ENCODE measurements at regions not wholly inside any gene's neighbourhood (a gene's known extent, or its start where the extent isn't known, plus 50 kb on each side); places are given as distances from the start of the nearest gene placed in this dataset.

GRCh38 chr5:10870791-10871190 lies 109.8 kb upstream of the DAP start:
- no peak for DNase-seq (ENCODE audit: low spot score)
- Histone ChIP-seq H3K9me2 (ENCODE audit: insufficient read depth, low read length) (no peaks in the 10 kb centered on the region), H3K4me3 (ENCODE audit: low read depth, low read length, poor library complexity, severe bottlenecking) (no peak overlapping the region), H3K9me3 (ENCODE audit: low read length) (no peaks in the 10 kb centered on the region), H3K27ac (ENCODE audit: low read depth, low read length, poor library complexity, severe bottlenecking) (no peak overlapping the region), H3K36me3 (ENCODE audit: insufficient read depth, low read length) (no peaks in the 10 kb centered on the region), H4K20me1 (ENCODE audit: insufficient read depth, low read length) (no peaks in the 10 kb centered on the region), H3K4me1 (ENCODE audit: insufficient read depth, low read length, poor library complexity, severe bottlenecking) (no peaks in the 10 kb centered on the region), H3K4me2 (ENCODE audit: low read length) (no peak overlapping the region), H2AFZ (ENCODE audit: low read length) (no peak overlapping the region), H3K79me2 (ENCODE audit: insufficient read depth, low read depth, low read length) (no peaks in the 10 kb centered on the region)
- BruUV-seq (replicated peaks) = no TSS peak
- TF ChIP-seq EZH2phosphoT487 (IDR thresholded peaks at IDR 0.05; ENCODE audit: borderline replicate concordance, low read depth, low read length) (no peak), CTCF (conservative IDR thresholded peaks at IDR 0.05; ENCODE audit: low read length) (no peak)
- POLR2A ChIA-PET = no interaction called here
- CTCF ChIA-PET (ENCODE audit: unreplicated experiment) = no interaction called here
- intact Hi-C loops (cut with micrococcal nuclease; ENCODE audit: unreplicated experiment) = no loop called here

GRCh38 chr5:10868956-10869355 lies 107.9 kb upstream of the DAP start:
- BruUV-seq (replicated peaks) = no TSS peak
- TF ChIP-seq EZH2phosphoT487 (IDR thresholded peaks at IDR 0.05; ENCODE audit: borderline replicate concordance, low read depth, low read length) = no peak
- TF ChIP-seq CTCF (conservative IDR thresholded peaks at IDR 0.05; ENCODE audit: low read length) = no peak
- intact Hi-C loops (cut with micrococcal nuclease; ENCODE audit: unreplicated experiment) = loop anchor here (10.0 kb wide), 1 partner anchor 414 kb away; no protein-coding TSS in a partner anchor
- Histone ChIP-seq H3K4me2 (ENCODE audit: low read length) (no peak overlapping the region), H3K9me2 (ENCODE audit: insufficient read depth, low read length) (no peaks in the 10 kb centered on the region), H3K9me3 (ENCODE audit: low read length) (no peaks in the 10 kb centered on the region), H3K4me1 (ENCODE audit: insufficient read depth, low read length, poor library complexity, severe bottlenecking) (no peaks in the 10 kb centered on the region), H2AFZ (ENCODE audit: low read length) (no peak overlapping the region), H3K27ac (ENCODE audit: low read depth, low read length, poor library complexity, severe bottlenecking) (no peak overlapping the region), H3K79me2 (ENCODE audit: insufficient read depth, low read depth, low read length) (no peaks in the 10 kb centered on the region), H4K20me1 (ENCODE audit: insufficient read depth, low read length) (no peaks in the 10 kb centered on the region), H3K4me3 (ENCODE audit: low read depth, low read length, poor library complexity, severe bottlenecking) (no peak overlapping the region), H3K36me3 (ENCODE audit: insufficient read depth, low read length) (no peaks in the 10 kb centered on the region)
- ChIA-PET POLR2A (no interaction called here), CTCF (ENCODE audit: unreplicated experiment) (no interaction called here)
- no peak for DNase-seq (ENCODE audit: low spot score)

GRCh38 chr5:10867389-10868303 lies 106.6 kb upstream of the DAP start:
- ChIA-PET CTCF (ENCODE audit: unreplicated experiment) (no interaction called here), POLR2A (no interaction called here)
- H3K27ac ChIP-seq (ENCODE audit: low read depth, low read length, poor library complexity, severe bottlenecking) = no peak overlapping the region
- no peaks in the 10 kb centered on the region for H3K36me3 ChIP-seq (ENCODE audit: insufficient read depth, low read length)
- TF ChIP-seq CTCF (conservative IDR thresholded peaks at IDR 0.05; ENCODE audit: low read length) (no peak), EZH2phosphoT487 (IDR thresholded peaks at IDR 0.05; ENCODE audit: borderline replicate concordance, low read depth, low read length) (no peak)
- no peaks in the 10 kb centered on the region for H3K9me2 ChIP-seq (ENCODE audit: insufficient read depth, low read length)
- no peak for DNase-seq (ENCODE audit: low spot score)
- no peaks in the 10 kb centered on the region for H3K79me2 ChIP-seq (ENCODE audit: insufficient read depth, low read depth, low read length)
- no peak overlapping the region for H3K4me2 ChIP-seq (ENCODE audit: low read length)
- H2AFZ ChIP-seq (ENCODE audit: low read length) = no peak overlapping the region
- no peaks in the 10 kb centered on the region for H3K9me3 ChIP-seq (ENCODE audit: low read length)
- H3K4me3 ChIP-seq (ENCODE audit: low read depth, low read length, poor library complexity, severe bottlenecking) = no peak overlapping the region
- intact Hi-C loops (cut with micrococcal nuclease; ENCODE audit: unreplicated experiment) = loop anchor here (10.0 kb wide), 1 partner anchor 413 kb away; no protein-coding TSS in a partner anchor
- H4K20me1 ChIP-seq (ENCODE audit: insufficient read depth, low read length) = no peaks in the 10 kb centered on the region
- BruUV-seq (replicated peaks) = no TSS peak
- H3K4me1 ChIP-seq (ENCODE audit: insufficient read depth, low read length, poor library complexity, severe bottlenecking) = no peaks in the 10 kb centered on the region
